NCI-H446 treated with DMSO at 0.1 percent for 48 hours (cell line): ENCODE measurements at regions not wholly inside any gene's neighbourhood (a gene's known extent, or its start where the extent isn't known, plus 50 kb on each side); places are given as distances from the start of the nearest gene placed in this dataset.
"Not testable (repeated sequence)": the region's sequence is repeated elsewhere in the genome, so short reads cannot be mapped to it uniquely, and the experiment has no call there.

ENCODE experiments used
- DNase-seq: peaks from one replicate; lab custom pipeline; 2025; lab: John Stamatoyannopoulos, UW

DNA sequence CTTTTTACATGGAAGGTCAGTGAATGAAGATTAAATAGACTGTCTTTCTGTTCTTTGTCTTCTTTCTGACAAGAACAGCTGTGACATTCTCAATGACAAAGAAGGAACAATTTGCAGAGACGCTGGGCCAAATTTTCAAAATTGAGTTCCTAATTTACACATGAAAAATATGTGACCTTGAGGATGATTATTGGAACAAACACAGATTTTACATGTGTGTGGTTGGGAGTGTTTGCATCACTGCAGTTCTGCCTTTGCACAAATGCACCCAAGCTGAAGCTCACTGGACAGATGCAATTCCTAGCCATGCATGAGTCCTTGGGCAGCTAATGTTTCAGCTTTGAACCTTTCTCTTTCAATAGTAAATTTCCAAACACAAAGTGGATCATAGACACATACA lies 350.8 kb downstream of the QKI start:
- no peak for DNase-seq

GRCh38 chr6:163764565-163764964 lies 350.0 kb downstream of the QKI start:
- no peak for DNase-seq

- DNase-seq: no peak
These were observed 347.0 kb downstream of the QKI start for GRCh38 chr6:163761481-163761880.

DNA sequence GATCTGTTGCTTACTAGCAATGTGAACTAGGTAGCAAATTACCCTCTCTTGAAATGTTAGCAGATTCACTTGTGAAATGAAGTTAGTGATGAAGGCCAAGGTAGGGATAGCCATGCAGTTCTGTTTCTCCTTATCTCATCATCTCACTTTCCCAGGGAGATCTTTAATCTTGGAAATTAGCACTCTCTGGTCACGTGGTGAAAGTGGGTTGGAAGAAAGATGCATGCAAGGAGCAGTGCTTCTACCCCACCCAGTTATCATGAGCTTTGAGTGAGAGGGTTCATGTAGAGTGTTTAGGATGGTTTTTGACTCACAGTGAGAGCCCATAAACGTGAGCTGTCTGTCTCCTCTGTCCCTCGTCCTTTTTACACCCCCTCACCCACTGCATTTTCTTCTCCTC lies 346.3 kb downstream of the QKI start:
- no peak for DNase-seq

GRCh38 chr6:163759542-163759941 lies 345.0 kb downstream of the QKI start:
- DNase-seq: no peak

DNA sequence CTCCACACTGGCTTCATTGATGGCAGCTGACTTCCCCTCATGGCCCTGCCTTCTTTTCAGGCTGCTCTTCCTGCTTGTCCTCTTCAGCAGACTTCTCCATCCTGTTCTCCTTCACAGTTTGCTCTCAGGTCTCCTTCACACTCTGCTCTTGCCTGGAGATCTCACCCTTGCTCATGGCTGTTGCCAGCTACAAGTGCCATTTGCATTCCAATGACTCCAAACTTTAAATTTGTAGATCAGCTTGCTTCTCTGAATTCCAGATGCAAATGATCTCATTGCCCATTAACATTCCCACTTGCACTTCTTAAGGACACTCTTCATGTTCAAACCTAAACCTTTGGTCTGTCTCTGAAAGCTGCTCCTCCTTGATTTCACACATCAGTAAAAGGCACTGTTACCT lies 343.0 kb downstream of the QKI start:
- no peak for DNase-seq

DNA sequence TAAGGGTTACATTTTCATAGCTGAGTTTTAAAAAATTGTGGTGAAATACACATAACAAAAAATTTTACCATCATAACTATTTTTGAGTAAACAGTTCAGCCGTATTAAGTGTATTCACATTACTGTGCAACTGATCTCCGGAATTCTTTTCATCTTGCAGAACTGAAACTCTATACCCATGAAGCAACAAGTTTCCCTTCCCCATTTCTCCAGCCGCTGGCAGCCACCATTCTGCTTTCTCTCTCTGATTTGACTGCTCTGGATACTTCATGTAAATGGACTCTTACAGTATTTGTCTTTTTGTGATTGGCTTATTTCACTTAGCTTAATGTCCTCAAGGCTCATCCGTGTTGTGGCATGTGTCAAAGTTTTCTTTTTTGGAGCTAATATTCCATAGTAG lies 341.6 kb downstream of the QKI start:
- no peak for DNase-seq

DNA sequence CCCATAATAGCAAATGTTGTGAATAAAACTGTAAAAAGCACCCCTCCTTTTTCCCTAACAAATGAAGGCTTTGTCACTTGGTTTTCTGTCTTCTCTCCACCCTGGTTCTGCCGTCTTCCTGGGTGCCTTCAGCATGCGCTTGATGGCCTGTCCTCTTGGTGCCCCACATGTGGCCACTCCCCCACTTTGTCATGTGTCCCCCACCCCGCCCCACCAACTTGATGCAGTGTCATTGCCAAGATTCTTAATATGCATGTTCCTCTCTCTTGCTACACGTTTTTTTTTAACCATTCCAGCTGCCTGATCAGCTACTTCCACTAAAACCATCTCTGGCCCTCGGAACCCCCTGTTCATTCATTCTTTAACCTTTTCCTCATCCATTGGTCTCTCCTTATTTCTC lies 340.3 kb downstream of the QKI start:
- no peak for DNase-seq

GRCh38 chr6:163753430-163753829 lies 338.9 kb downstream of the QKI start:
- no peak for DNase-seq

DNA sequence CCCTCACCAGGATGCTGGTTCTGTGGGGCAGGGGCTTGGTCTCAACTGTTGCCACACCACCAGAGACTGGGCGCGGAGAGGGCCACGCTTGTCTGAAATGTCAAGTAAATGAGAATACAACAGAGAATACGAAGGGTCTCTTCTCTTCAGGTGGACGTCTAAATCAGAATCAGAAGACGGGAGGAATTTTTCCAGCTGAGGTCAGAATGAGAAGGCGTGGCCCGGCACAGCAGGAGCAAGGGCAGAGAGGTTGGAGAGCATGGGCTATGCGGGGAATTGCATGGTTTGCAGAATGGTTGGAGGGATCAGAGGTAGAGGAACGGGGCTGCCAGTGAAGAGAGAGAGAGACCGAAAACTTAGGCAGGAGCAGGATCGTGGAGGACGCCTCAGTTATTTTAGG lies 337.9 kb downstream of the QKI start:
- no peak for DNase-seq

DNA sequence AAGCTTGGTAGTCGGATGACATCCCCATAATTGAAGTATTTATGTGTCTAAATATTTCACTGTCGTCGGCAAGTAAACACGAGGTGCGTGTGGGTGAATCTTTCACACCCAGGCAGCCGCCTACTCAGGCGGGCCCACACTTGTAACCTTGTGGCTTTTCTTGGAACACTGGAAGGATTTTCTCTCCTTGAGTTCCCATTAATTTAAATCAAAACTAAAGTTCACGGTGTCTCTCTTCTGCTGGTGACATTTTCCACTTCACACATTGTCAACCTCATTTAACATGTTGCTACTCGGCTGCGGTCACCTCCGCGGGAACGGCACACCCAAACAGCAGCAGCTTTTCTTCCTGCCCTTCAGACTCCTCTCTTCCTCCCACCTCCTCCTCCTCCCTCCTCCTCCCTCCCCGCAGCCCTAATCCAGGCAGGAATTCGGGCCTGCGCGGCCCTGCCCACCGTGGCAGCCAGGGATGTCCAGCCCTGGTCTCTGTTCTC lies 336.6 kb downstream of the QKI start:
- no peak for DNase-seq

- no peak for DNase-seq
These were observed 336.0 kb downstream of the QKI start for GRCh38 chr6:163750431-163751031.

DNA sequence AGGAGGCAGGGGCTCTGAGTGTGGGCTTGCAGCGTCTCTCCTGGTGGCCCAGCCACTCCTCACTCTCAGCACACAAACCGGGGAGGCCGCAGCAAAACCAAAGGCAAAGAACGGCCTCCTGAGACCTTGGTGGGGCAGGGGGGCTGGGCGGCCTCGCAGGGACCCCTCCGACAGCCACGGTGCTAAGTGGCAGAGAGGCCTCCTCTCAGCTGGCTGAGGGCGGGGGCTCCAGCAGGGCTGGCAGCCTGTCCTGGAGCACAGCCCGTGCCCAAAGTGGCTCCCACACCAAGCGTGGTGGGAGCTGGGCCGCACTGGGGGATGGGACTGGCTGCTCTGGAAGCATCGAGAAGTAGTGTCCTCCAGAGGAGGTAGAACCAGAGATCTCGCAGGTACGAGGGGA lies 334.4 kb downstream of the QKI start:
- DNase-seq: no peak

GRCh38 chr6:163748036-163748435 lies 333.5 kb downstream of the QKI start:
- DNase-seq: no peak

- DNase-seq: not testable (repeated sequence)
These were observed 332.5 kb downstream of the QKI start for GRCh38 chr6:163747058-163747457.

DNA sequence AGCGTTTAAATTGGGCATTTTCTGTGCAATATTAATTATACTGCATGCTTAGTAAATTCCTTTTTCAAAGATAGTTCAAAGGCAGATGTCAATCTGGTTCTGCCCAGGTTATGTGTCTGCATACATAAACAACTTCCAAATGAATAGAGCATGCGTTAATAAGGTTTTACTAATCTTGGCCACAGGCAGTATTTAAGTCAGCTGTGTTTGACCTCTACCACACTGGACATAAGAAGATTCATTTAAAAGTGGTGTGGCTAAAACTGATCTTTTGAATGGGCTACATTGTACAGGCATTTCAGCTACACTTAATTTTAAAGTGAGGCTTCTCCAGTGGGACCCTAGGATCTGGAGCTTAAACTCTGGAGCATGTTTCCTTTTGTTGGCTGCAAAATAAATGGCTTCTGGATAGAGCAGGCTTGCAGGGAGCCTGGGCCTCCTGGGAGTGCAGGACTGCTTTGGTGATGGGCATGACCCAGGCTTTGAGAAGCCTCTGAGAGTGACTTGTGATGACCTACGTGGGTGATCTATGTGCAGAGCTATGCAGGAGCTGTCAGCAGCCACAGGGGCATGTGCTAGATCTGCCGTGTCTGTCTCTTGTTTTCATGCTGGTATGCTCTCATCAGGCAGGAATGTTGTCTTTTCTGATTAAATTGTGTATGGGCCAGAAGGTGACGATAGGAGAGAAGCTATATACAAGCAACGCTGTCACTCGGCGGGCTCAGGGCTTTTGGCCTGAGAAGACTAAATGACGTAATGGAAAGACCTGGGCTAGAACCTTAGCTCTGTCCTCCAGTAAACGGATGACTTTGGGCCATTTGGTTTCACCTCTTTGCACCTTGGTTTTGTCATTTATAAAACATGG lies 331.2 kb downstream of the QKI start:
- no peak for DNase-seq

DNA sequence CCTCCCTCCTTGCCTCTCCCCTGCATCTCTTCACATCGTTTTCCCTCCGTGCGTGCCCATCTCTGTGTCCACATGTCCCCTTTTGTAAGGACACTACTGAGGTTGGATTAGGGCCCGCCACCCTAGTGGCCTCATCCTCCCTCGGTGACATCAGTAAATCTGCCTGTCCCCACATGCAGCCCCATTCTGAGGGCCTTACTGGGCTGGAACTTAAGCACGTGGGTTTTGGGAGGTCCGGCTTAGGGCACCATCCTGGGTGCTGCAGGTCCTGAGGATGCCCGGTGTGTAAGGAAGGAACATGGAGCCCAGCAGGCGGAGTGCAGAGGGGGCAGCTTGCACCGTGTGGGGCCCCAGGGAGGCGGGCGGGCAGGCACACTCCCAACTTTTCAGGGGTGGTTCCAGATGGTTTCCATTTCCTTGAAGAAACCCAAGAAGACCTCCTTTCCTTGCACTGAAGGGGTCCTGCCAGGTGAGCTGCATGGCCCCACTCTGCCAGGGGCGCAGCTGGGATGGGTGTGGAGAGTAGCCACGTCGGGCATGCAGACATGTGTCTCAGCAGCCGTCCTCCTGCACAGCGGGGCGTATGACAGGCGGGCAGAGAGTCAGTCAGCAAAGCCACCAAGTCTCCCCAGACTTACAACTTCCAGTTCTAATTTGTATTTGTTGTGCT lies 329.9 kb downstream of the QKI start:
- DNase-seq: no peak

GRCh38 chr6:163743796-163744195 lies 329.3 kb downstream of the QKI start:
- DNase-seq: no peak

DNA sequence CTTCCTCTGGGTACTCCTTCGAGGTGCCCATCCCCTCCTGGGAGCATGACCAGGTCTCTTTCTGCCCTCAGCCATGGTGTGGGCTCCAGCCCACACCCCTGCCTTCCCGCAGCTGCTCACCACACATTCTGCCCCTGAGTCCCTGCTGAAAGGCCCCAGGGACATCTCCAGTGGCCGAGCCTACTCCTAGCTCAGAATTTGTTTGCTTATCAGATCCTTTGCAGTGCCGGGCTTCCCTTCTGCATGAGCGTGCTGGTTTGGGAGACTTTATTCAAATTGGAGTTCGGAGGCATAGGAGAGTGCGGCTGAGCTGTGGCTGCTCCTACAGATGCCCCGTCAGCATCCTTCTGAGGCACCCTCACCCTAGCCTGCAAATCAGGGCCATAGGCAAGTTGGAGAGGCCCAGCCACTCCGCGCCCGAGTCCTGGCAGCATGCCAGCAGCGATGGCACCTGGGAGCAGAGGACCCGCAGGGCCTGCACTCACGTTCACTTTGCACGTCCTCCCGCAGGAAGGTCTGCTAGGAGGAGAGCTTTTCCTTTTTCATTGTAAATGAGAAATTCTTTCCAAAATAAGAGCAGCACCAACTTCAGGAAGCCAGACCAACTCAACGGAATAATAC lies 327.3 kb downstream of the QKI start:
- DNase-seq: no peak

GRCh38 chr6:163741342-163741741 lies 326.8 kb downstream of the QKI start:
- DNase-seq: no peak

GRCh38 chr6:163739966-163740365 lies 325.4 kb downstream of the QKI start:
- DNase-seq: no peak

DNA sequence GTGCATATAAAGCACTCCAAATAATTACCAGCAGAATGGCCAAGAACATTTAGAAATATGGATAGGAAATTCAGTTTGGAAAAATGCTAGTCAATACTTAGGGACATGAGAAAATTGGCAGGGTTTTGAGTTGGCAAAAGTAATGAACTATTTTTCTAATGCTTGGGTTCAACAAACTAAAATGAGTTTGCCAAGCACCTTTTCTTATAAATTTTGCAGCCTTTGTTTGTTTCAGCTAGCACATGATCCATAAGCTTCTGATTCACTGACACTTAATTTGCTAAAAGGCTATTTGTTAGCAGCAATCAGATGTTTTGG lies 324.8 kb downstream of the QKI start:
- DNase-seq: no peak
